Epidermal melanocyte (primary cell): ENCODE measurements at regions not wholly inside any gene's neighbourhood (a gene's known extent, or its start where the extent isn't known, plus 50 kb on each side); places are given as distances from the start of the nearest gene placed in this dataset.

Experiments used
- DNase-seq: peaks from one replicate; pipeline ENCODE4 v3.0.0; 2011; ENCODE audit warnings: low spot score; ENCODE audit not compliant: insufficient read length

GRCh38 chr12:94094700-94095099 lies 53.7 kb upstream of the PLXNC1 start:
- DNase-seq: no peak

- DNase-seq: no peak
Measured at GRCh38 chr12:94095618-94096017, 52.8 kb upstream of the PLXNC1 start.

GRCh38 chr12:94098466-94098865 lies 49.9 kb upstream of the PLXNC1 start:
- DNase-seq: peak; percentile 27
